Sigmoid colon (tissue), 6 donors: ENCODE measurements at regions not wholly inside any gene's neighbourhood (a gene's known extent, or its start where the extent isn't known, plus 50 kb on each side); places are given as distances from the start of the nearest gene placed in this dataset.
"Not testable (repeated sequence)": the region's sequence is repeated elsewhere in the genome, so short reads cannot be mapped to it uniquely, and the experiment has no call there.

ENCODE experiments used
- DNase-seq: peaks from one replicate; pipeline ENCODE4 v3.0.0-alpha.2; 2019
- H3K27ac ChIP-seq, 4 donors: fragments of 200-600 bp; sonication (generic); one replicate each; pipeline ENCODE4 v1.5.1; 2016 to 2019; ENCODE audit warnings: mild to moderate bottlenecking in 1 of 4
- H3K27me3 ChIP-seq, 3 donors: fragments of 200-600 bp; sonication (generic); one replicate each; pipeline ENCODE4 v1.5.1; 2019; ENCODE audit warnings: mild to moderate bottlenecking in 1 of 3
- H3K36me3 ChIP-seq, 4 donors: fragments of 200-600 bp; sonication (generic); one replicate each; pipeline ENCODE4 v1.5.1; 2016 to 2019
- H3K4me1 ChIP-seq, 4 donors: fragments of 200-600 bp; sonication (generic); one replicate each; pipeline ENCODE4 v1.5.1; 2017 to 2019
- H3K4me3 ChIP-seq, 4 donors: fragments of 200-600 bp; sonication (generic); one replicate each; pipeline ENCODE4 v1.5.1; 2017 to 2019; ENCODE audit warnings: mild to moderate bottlenecking in 2 of 4, moderate library complexity in 1 of 4
- H3K9me3 ChIP-seq, 4 donors: fragments of 200-600 bp in 3 of 4; sonication (generic) in 3 of 4; one replicate each; pipeline versions ENCODE4 v1.5.1 to v1.6.1; 2013 to 2019
- CTCF ChIP-seq, 4 experiments: fragments of 450-650 bp in 3 of 4; fragments of 200-600 bp in 1 of 4; IDR thresholded peaks; one replicate each; pipeline ENCODE4 v1.5.1; 2016 to 2019; ENCODE audit warnings: antibody characterized with exemption in 4 of 4, mild to moderate bottlenecking in 3 of 4, moderate library complexity in 2 of 4
- EP300 ChIP-seq, 4 donors: sonication (generic); formaldehyde crosslinking; IDR thresholded peaks; one replicate each; pipeline ENCODE4 v1.6.1; 2017; ENCODE audit warnings: antibody characterized with exemption in 4 of 4
- POLR2A ChIP-seq, 2 donors: fragments of 450-650 bp; IDR thresholded peaks; one replicate each; pipeline ENCODE4 v1.6.1; 2016; ENCODE audit warnings: antibody characterized with exemption in 2 of 2, mild to moderate bottlenecking in 2 of 2, moderate library complexity in 2 of 2
- POLR2AphosphoS5 ChIP-seq, 4 donors: sonication (generic); formaldehyde crosslinking; IDR thresholded peaks; one replicate each; pipeline ENCODE4 v1.6.1; 2017; ENCODE audit warnings: antibody characterized with exemption in 4 of 4
- WGBS, 2 donors: extraction: QIAGEN DNeasy Blood & Tissue Kit; methylation state at CpG; one replicate each; pipeline ENCODE4 v1.1.7; 2013; 5-methylcytosine and 5-hydroxymethylcytosine counted together
- intact Hi-C: fragments of 100-400 bp; cut with DNase I; formaldehyde crosslinking; loops from one replicate; pipeline ENCODE4 v1.15.1; 2023
- donor health status: healthy with polysubstance abuse.
- donor health status: healthy.

- no peak for DNase-seq
- no peaks in the 10 kb centered on the region for H3K4me1 ChIP-seq
- no peak overlapping the region for H3K4me3 ChIP-seq
- H3K27ac ChIP-seq = no peak overlapping the region
- TF ChIP-seq CTCF (IDR thresholded peaks at IDR 0.05) = no peak
- no peak for TF ChIP-seq EP300 (IDR thresholded peaks at IDR 0.05)
- no peak for TF ChIP-seq POLR2A (IDR thresholded peaks at IDR 0.05)
- TF ChIP-seq POLR2AphosphoS5 (IDR thresholded peaks at IDR 0.05) = no peak
- WGBS, 2 donors = 85 to 92% methylated on average over 3 of the region's 3 CpGs
- intact Hi-C loops = no loop called here
- H3K36me3 ChIP-seq = no peaks in the 10 kb centered on the region
- no peaks in the 10 kb centered on the region for H3K9me3 ChIP-seq
- no peaks in the 10 kb centered on the region for H3K27me3 ChIP-seq
Measured at GRCh38 chr2:176790468-176790867, 422.1 kb upstream of the HNRNPA3 start.

GRCh38 chr2:176793792-176794191 lies 418.8 kb upstream of the HNRNPA3 start:
- TF ChIP-seq CTCF (IDR thresholded peaks at IDR 0.05) (no peak), POLR2A (IDR thresholded peaks at IDR 0.05) (no peak), POLR2AphosphoS5 (IDR thresholded peaks at IDR 0.05) (no peak), EP300 (IDR thresholded peaks at IDR 0.05) (no peak)
- DNase-seq = no peak
- Histone ChIP-seq H3K27ac (no peak overlapping the region), H3K9me3 (no peaks in the 10 kb centered on the region), H3K27me3 (no peaks in the 10 kb centered on the region), H3K4me3 (no peak overlapping the region), H3K36me3 (no peaks in the 10 kb centered on the region), H3K4me1 (no peaks in the 10 kb centered on the region)
- 73 to 82% methylated on average over 6 of the region's 6 CpGs for WGBS, 2 donors
- intact Hi-C loops = no loop called here

- H3K9me3 ChIP-seq = no peaks in the 10 kb centered on the region
- H3K27ac ChIP-seq = no peak overlapping the region
- no peaks in the 10 kb centered on the region for H3K36me3 ChIP-seq
- H3K4me3 ChIP-seq = no peak overlapping the region
- WGBS, 2 donors = 90 to 91% methylated on average over 1 of the region's 1 CpG
- intact Hi-C loops = no loop called here
- no peak for TF ChIP-seq POLR2AphosphoS5 (IDR thresholded peaks at IDR 0.05)
- TF ChIP-seq CTCF (IDR thresholded peaks at IDR 0.05) = no peak
- no peak for TF ChIP-seq POLR2A (IDR thresholded peaks at IDR 0.05)
- no peaks in the 10 kb centered on the region for H3K27me3 ChIP-seq
- no peaks in the 10 kb centered on the region for H3K4me1 ChIP-seq
- DNase-seq = no peak
Measured at GRCh38 chr2:176794392-176794791, 418.2 kb upstream of the HNRNPA3 start.

GRCh38 chr2:176795823-176796222 lies 416.8 kb upstream of the HNRNPA3 start:
- H3K9me3 ChIP-seq = no peaks in the 10 kb centered on the region
- H3K36me3 ChIP-seq = no peaks in the 10 kb centered on the region
- no peak overlapping the region for H3K4me3 ChIP-seq
- TF ChIP-seq CTCF (IDR thresholded peaks at IDR 0.05) = no peak
- TF ChIP-seq POLR2A (IDR thresholded peaks at IDR 0.05) = no peak
- TF ChIP-seq EP300 (IDR thresholded peaks at IDR 0.05) = no peak
- no peak for TF ChIP-seq POLR2AphosphoS5 (IDR thresholded peaks at IDR 0.05)
- intact Hi-C loops = no loop called here
- H3K27me3 ChIP-seq = no peaks in the 10 kb centered on the region
- WGBS, 2 donors = 84 to 91% methylated on average over 2 of the region's 2 CpGs
- DNase-seq = no peak
- H3K27ac ChIP-seq = no peak overlapping the region
- no peaks in the 10 kb centered on the region for H3K4me1 ChIP-seq

GRCh38 chr2:176796677-176797076 lies 415.9 kb upstream of the HNRNPA3 start:
- H3K27me3 ChIP-seq, H3K4me1 ChIP-seq, H3K36me3 ChIP-seq, DNase-seq, H3K9me3 ChIP-seq, intact Hi-C loops, H3K4me3 ChIP-seq, H3K27ac ChIP-seq: not testable (repeated sequence)
- 64 to 87% methylated on average over 12 of the region's 13 CpGs for WGBS, 2 donors
